ENCODE measurements at regions not wholly inside any gene's neighbourhood (a gene's known extent, or its start where the extent isn't known, plus 50 kb on each side); places are given as distances from the start of the nearest gene placed in this dataset.
A peak's percentile ranks its signal among the peaks of the same experiment; 100 is the strongest.
"Not testable (repeated sequence)": the region's sequence is repeated elsewhere in the genome, so short reads cannot be mapped to it uniquely, and the experiment has no call there.

DNA sequence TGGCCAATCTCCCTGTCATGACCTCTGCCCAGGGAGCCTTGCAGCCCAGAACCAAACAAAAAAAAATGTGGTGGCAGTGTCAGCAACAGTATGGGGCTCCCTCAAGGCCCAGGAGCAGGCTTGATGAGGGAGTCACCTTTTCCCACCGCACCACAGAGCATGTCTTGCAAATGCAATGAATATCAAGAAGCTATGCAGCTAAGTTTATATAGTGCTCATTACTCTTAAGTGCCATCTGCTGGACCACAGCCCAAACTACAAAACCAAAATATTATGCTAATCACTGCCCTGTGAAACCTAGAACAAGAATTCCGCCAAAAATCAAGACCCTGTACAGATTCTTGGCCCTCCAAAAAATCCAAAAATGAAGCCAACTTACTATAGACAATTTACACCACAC, 65.9 kb downstream of the PABPC5 start:
- TF ChIP-seq CTCF (IDR thresholded peaks at IDR 0.05; ENCODE audit: low read length): peak; percentile 16; the same call in 1 of the 2 replicates
- TF ChIP-seq EZH2 (optimal IDR thresholded peaks at IDR 0.05; ENCODE audit: low read depth, low read length): not testable (repeated sequence)

Data from MM.1S (cell line).